SK-N-SH (cell line): ENCODE measurements at regions not wholly inside any gene's neighbourhood (a gene's known extent, or its start where the extent isn't known, plus 50 kb on each side); places are given as distances from the start of the nearest gene placed in this dataset.

Source experiments
- CTCF ChIA-PET: fragments of 300-600, 350-600 bp; formaldehyde crosslinking; extraction: SDS; loops from one replicate; lab custom pipeline; 2021; lab: Yijun Ruan, JAX
- POLR2A ChIA-PET: fragments of 350-600 bp; sonication (Branson Sonifier 250); formaldehyde crosslinking; extraction: SDS; loops from one replicate; lab custom pipeline; 2020; ENCODE audit warnings: antibody characterized with exemption, inconsistent platforms; lab: Yijun Ruan, JAX
- DNase-seq: peaks from one replicate; pipeline ENCODE4 v3.0.0; 2012
- H2AFZ ChIP-seq: fragments of 200-600 bp; sonication (generic); 2 replicates; pipeline ENCODE4 v1.8.1; 2016; ENCODE audit warnings: antibody characterized with exemption, mild to moderate bottlenecking, low read depth
- H3F3A ChIP-seq: fragments of 200-600 bp; sonication (generic); replicated peaks from 2 replicates; pipeline ENCODE3; 2016; ENCODE audit warnings: antibody characterized with exemption, mild to moderate bottlenecking; ENCODE audit not compliant: insufficient read depth
- H3K27ac ChIP-seq, 2 experiments: fragments of 200-500 bp in 1 of 2; fragments of 200-600 bp in 1 of 2; sonication (Bioruptor generic) in 1 of 2; sonication (generic), shearing (Covaris generic) in 1 of 2; 2 replicates each; pipeline versions ENCODE4 v1.5.1 to v1.6.1; 2014 to 2016; ENCODE audit warnings: low read depth in 2 of 2, inconsistent platforms in 1 of 2, low read length in 1 of 2, mild to moderate bottlenecking in 1 of 2, mixed read lengths in 1 of 2
- H3K27me3 ChIP-seq: fragments of 200-600 bp; sonication (generic), shearing (Covaris generic); 2 replicates; pipeline ENCODE4 v1.6.1; 2016; ENCODE audit warnings: mixed run types; ENCODE audit not compliant: insufficient read depth
- H3K36me3 ChIP-seq, 2 experiments: fragments of 200-500 bp in 1 of 2; fragments of 200-600 bp in 1 of 2; sonication (Bioruptor generic) in 1 of 2; sonication (generic) in 1 of 2; replicated peaks in 1 of 2; 2 replicates each; pipeline versions ENCODE3 to v1.5.1; 2014 to 2016; ENCODE audit warnings: low read length in 1 of 2, mild to moderate bottlenecking in 1 of 2; ENCODE audit not compliant: insufficient read depth in 2 of 2, control insufficient read depth in 1 of 2
- H3K4me1 ChIP-seq, 2 experiments: fragments of 200-500 bp in 1 of 2; fragments of 200-600 bp in 1 of 2; sonication (Bioruptor generic) in 1 of 2; sonication (generic), shearing (Covaris generic) in 1 of 2; 2 replicates each; pipeline versions ENCODE4 v1.5.1 to v1.6.1; 2014 to 2016; ENCODE audit warnings: low read depth in 1 of 2, low read length in 1 of 2, mixed run types in 1 of 2; ENCODE audit not compliant: insufficient read depth in 2 of 2, control insufficient read depth in 1 of 2
- H3K4me2 ChIP-seq: fragments of 200-600 bp; sonication (generic), shearing (Covaris generic); 2 replicates; pipeline ENCODE4 v1.6.1; 2017; ENCODE audit warnings: mixed run types
- H3K4me3 ChIP-seq, 2 experiments: fragments of 200-500 bp in 1 of 2; fragments of 200-600 bp in 1 of 2; sonication (Bioruptor generic) in 1 of 2; sonication (generic), shearing (Covaris generic) in 1 of 2; 2 replicates each; pipeline versions ENCODE4 v1.5.1 to v1.8.1; 2014 to 2016; ENCODE audit warnings: low read depth in 2 of 2, inconsistent platforms in 1 of 2, low read length in 1 of 2, mild to moderate bottlenecking in 1 of 2, mixed read lengths in 1 of 2, moderate library complexity in 1 of 2
- H3K79me2 ChIP-seq: fragments of 200-600 bp; sonication (generic); 2 replicates; pipeline ENCODE4 v1.8.1; 2017; ENCODE audit warnings: mild to moderate bottlenecking; ENCODE audit not compliant: insufficient read depth
- H3K9ac ChIP-seq: fragments of 200-600 bp; sonication (generic); 2 replicates; pipeline ENCODE4 v1.6.1; 2017; ENCODE audit warnings: mixed run types
- H3K9me2 ChIP-seq: fragments of 200-600 bp; sonication (generic); 2 replicates; pipeline ENCODE4 v1.6.1; 2017; ENCODE audit warnings: mixed run types
- H3K9me3 ChIP-seq: fragments of 200-600 bp; sonication (generic); 2 replicates; pipeline ENCODE4 v1.6.1; 2017; ENCODE audit warnings: mixed run types, mild to moderate bottlenecking, moderate library complexity
- H4K20me1 ChIP-seq: fragments of 200-600 bp; sonication (generic); 2 replicates; pipeline ENCODE4 v1.6.1; 2017; ENCODE audit warnings: mild to moderate bottlenecking, mixed run types; ENCODE audit not compliant: insufficient read depth
- CHD2 ChIP-seq: fragments of 150-350 bp; IDR thresholded peaks from 2 replicates; pipeline ENCODE4 v1.6.1; 2018; ENCODE audit warnings: low read length; ENCODE audit not compliant: partially characterized antibody
- CTCF ChIP-seq: fragments of 200-600 bp; sonication (generic); IDR thresholded peaks from 2 replicates; pipeline ENCODE4 v1.6.1; 2017; ENCODE audit warnings: antibody characterized with exemption, mild to moderate bottlenecking, moderate library complexity
- EZH2phosphoT487 ChIP-seq: fragments of 200-600 bp; sonication (generic); IDR thresholded peaks from 2 replicates; pipeline ENCODE4 v1.6.1; 2017; ENCODE audit warnings: low read depth, mixed run types, mild to moderate bottlenecking, antibody characterized with exemption, moderate library complexity, borderline replicate concordance
- FOSL2 ChIP-seq: IDR thresholded peaks from 2 replicates; pipeline ENCODE4 v1.4.0; 2012; ENCODE audit warnings: low read depth, mild to moderate bottlenecking, moderate library complexity, borderline replicate concordance
- NFIC ChIP-seq: IDR thresholded peaks from 2 replicates; pipeline ENCODE4 v1.4.0; 2012; ENCODE audit warnings: borderline replicate concordance
- POLR2AphosphoS5 ChIP-seq: IDR thresholded peaks from 2 replicates; pipeline ENCODE4 v1.6.1; 2012; ENCODE audit warnings: low read depth, low read length
- RCOR1 ChIP-seq: fragments of 150-350 bp; IDR thresholded peaks from 2 replicates; pipeline ENCODE4 v1.6.1; 2017; ENCODE audit warnings: antibody characterized with exemption, low read length
- RFX5 ChIP-seq: IDR thresholded peaks from 2 replicates; pipeline ENCODE4 v1.6.1; 2012; ENCODE audit warnings: mild to moderate bottlenecking, improper control_type of control experiment, low read length
- TAF1 ChIP-seq: IDR thresholded peaks from 2 replicates; pipeline ENCODE4 v1.6.1; 2012; ENCODE audit warnings: low read depth, mild to moderate bottlenecking, low read length, moderate library complexity, borderline replicate concordance
- TCF12 ChIP-seq: IDR thresholded peaks from 2 replicates; pipeline ENCODE4 v1.4.0; 2012
- USF1 ChIP-seq: IDR thresholded peaks from 2 replicates; pipeline ENCODE4 v1.4.0; 2012; ENCODE audit warnings: low read depth, borderline replicate concordance
- USF2 ChIP-seq: fragments of 150-350 bp; IDR thresholded peaks from 2 replicates; pipeline ENCODE4 v1.6.1; 2017; ENCODE audit warnings: antibody characterized with exemption, low read length, low read depth, borderline replicate concordance
- YY1 ChIP-seq: IDR thresholded peaks from 2 replicates; pipeline ENCODE4 v1.4.0; 2012; ENCODE audit warnings: low read depth, mild to moderate bottlenecking
- WGBS: methylation state at CpG from one replicate; pipeline ENCODE4 v1.1.6; 2017; ENCODE audit warnings: low lambda C conversion rate; 5-methylcytosine and 5-hydroxymethylcytosine counted together

GRCh38 chr6:49025273-49026240 lies 437.5 kb downstream of the MMUT start (continued):
- TF ChIP-seq USF2 (no peak), FOSL2 (no peak)

GRCh38 chr6:49004801-49005200 lies 458.3 kb downstream of the MMUT start:
- H4K20me1 ChIP-seq, result no peaks in the 10 kb centered on the region
- CTCF ChIA-PET, result no interaction called here
- no peak overlapping the region for H3K4me2 ChIP-seq
- no peak for DNase-seq
- no peaks in the 10 kb centered on the region for H3K9me3 ChIP-seq
- H3F3A ChIP-seq, result no peaks in the 10 kb centered on the region
- peaks cover 0 to 3% of the 10 kb centered on the region in 2 experiments; a peak in 2 of 4 replicates for H3K4me1 ChIP-seq
- H3K36me3 ChIP-seq, result no peaks in the 10 kb centered on the region
- H2AFZ ChIP-seq, result no peak overlapping the region
- no peaks in the 10 kb centered on the region for H3K79me2 ChIP-seq
- H3K9ac ChIP-seq, result no peak overlapping the region
- H3K27me3 ChIP-seq, result no peaks in the 10 kb centered on the region
- WGBS, result 41% methylated on average over 2 of the region's 2 CpGs
- POLR2A ChIA-PET, result no interaction called here
- no peak overlapping the region for H3K4me3 ChIP-seq
- TF ChIP-seq TCF12 (no peak), CHD2 (no peak), USF1 (no peak), CTCF (no peak), RCOR1 (no peak), YY1 (no peak), TAF1 (no peak), POLR2AphosphoS5 (no peak), RFX5 (no peak), EZH2phosphoT487 (no peak), NFIC (no peak)
- peak overlapping the region in 1 of 2 experiments; percentile 93; a peak in 2 of 4 replicates for H3K27ac ChIP-seq
- no peaks in the 10 kb centered on the region for H3K9me2 ChIP-seq
